ENCODE measurements at regions not wholly inside any gene's neighbourhood (a gene's known extent, or its start where the extent isn't known, plus 50 kb on each side); places are given as distances from the start of the nearest gene placed in this dataset.
"Not testable (repeated sequence)": the region's sequence is repeated elsewhere in the genome, so short reads cannot be mapped to it uniquely, and the experiment has no call there.

DNA sequence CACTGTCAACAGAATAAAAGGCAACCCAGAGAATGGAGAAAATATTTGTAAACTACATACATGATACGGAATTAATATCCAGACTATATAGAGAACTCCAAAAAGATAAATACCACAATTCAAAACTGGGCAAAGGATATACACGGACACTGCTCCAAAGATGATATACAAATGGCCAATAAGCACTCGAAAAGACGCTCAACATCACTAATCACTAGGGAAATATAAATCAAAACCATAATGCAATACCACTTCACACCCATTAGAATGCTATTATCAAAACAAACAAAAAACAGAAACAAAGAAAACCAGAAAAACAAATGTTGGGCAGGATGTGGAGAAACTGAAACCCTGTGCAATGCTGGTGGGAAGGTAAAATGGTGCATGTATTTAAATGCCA is 1764.6 kb upstream of the DEFB115 start:
- H3K27ac ChIP-seq (ENCODE audit: low read depth, low read length); H3K9me3 ChIP-seq (ENCODE audit: control insufficient read depth in 1 of 2, low read length in 2 of 2); H3K27me3 ChIP-seq (ENCODE audit: insufficient read depth, low read length); intact Hi-C loops (cut with micrococcal nuclease); H3K27me3 Mint-ChIP-seq; H3K4me1 Mint-ChIP-seq; POLR2A ChIA-PET (ENCODE audit: partially characterized antibody); H3K4me3 Mint-ChIP-seq; CTCF ChIA-PET (ENCODE audit: partially characterized antibody); H3K4me3 ChIP-seq (ENCODE audit: low read length in 2 of 2); H3K4me1 ChIP-seq (ENCODE audit: insufficient read depth, low read length); DNase-seq; H3K36me3 Mint-ChIP-seq; H3K36me3 ChIP-seq (ENCODE audit: insufficient read depth, low read length); H3K27ac Mint-ChIP-seq: not testable (repeated sequence)
- H3K9me3 Mint-ChIP-seq: peaks cover 0 to 21% (median 5%) of the 10 kb centered on the region in 8 donors

DNA sequence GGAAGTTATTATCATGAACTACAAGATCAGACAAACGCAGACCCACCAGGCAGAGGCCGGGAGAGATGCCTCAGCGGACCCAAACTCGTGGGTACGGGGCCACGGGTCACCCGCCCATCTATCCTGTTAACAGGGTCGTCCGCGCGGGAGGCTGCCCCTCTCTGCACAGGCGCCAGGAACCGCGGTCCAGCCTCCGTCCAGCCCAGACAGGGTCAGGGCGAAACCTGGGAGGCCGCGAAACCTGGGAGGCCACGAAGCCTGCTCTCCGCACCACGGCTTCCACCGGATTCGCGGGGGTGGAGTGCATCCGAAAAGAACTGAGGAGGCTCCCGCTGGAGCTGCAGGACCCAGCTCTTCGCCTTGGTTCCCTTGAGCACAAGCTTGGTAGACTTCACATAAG is 1760.7 kb upstream of the DEFB115 start:
- H3K4me3 ChIP-seq (ENCODE audit: low read length in 2 of 2); H3K36me3 Mint-ChIP-seq; intact Hi-C loops (cut with micrococcal nuclease): not testable (repeated sequence)

DNA sequence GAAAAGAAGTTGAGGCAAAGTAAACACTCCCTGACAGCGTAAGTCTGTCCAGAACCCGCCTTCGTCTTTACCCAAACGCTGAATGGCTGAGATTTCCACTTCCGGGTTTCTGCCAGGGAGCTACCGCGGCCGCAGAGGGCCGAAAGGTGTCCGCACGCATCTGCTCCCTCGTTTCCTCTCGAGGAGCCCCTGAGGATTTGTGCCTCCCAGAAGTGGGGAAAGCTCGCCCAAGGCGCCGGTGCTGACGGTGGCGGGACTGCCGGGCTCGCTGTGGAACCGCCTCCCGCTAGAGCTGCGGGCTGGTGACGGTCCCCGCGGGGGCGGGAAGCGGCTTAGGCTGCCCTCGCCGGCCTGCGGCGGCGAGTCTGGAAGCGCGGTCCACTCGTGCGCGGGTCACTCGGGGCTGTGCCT is 1760.2 kb upstream of the DEFB115 start:
- Histone ChIP-seq H3K36me3 (ENCODE audit: insufficient read depth, low read length) (no peaks in the 10 kb centered on the region), H3K4me3 (ENCODE audit: low read length in 2 of 2) (no peak overlapping the region), H3K4me1 (ENCODE audit: insufficient read depth, low read length) (no peaks in the 10 kb centered on the region), H3K27ac (ENCODE audit: low read depth, low read length) (no peak overlapping the region), H3K27me3 (ENCODE audit: insufficient read depth, low read length) (no peaks in the 10 kb centered on the region), H3K9me3 (ENCODE audit: control insufficient read depth in 1 of 2, low read length in 2 of 2) (no peaks in the 10 kb centered on the region)
- Mint-ChIP-seq H3K27me3 (peaks cover 0 to 3% of the 10 kb centered on the region in 2 donors), H3K36me3 (no peaks in the 10 kb centered on the region), H3K4me3 (peak overlapping the region in 1 of 8 donors; percentile 56), H3K4me1 (no peaks in the 10 kb centered on the region), H3K9me3 (peaks cover 2 to 25% (median 8%) of the 10 kb centered on the region in 8 donors), H3K27ac (peak overlapping the region in 1 of 7 donors; percentile 70)
- POLR2A ChIA-PET (ENCODE audit: partially characterized antibody): no interaction called here
- intact Hi-C loops (cut with micrococcal nuclease): no loop called here
- peak in 2 of 5 donors; percentile 12 to 49 for DNase-seq
- CTCF ChIA-PET (ENCODE audit: partially characterized antibody): no interaction called here

More for the DNA sequence above, 1760.7 kb upstream of the DEFB115 start:
- POLR2A ChIA-PET (ENCODE audit: partially characterized antibody); H3K9me3 ChIP-seq (ENCODE audit: control insufficient read depth in 1 of 2, low read length in 2 of 2); H3K27ac ChIP-seq (ENCODE audit: low read depth, low read length); DNase-seq; H3K27me3 ChIP-seq (ENCODE audit: insufficient read depth, low read length); H3K4me1 Mint-ChIP-seq; H3K36me3 ChIP-seq (ENCODE audit: insufficient read depth, low read length); H3K27me3 Mint-ChIP-seq; H3K4me1 ChIP-seq (ENCODE audit: insufficient read depth, low read length); CTCF ChIA-PET (ENCODE audit: partially characterized antibody): not testable (repeated sequence)
- Mint-ChIP-seq H3K9me3 (peaks cover 2 to 25% (median 8%) of the 10 kb centered on the region in 8 donors), H3K4me3 (peak overlapping the region in 1 of 8 donors; percentile 56), H3K27ac (peak overlapping the region in 1 of 7 donors; percentile 70)

DNA sequence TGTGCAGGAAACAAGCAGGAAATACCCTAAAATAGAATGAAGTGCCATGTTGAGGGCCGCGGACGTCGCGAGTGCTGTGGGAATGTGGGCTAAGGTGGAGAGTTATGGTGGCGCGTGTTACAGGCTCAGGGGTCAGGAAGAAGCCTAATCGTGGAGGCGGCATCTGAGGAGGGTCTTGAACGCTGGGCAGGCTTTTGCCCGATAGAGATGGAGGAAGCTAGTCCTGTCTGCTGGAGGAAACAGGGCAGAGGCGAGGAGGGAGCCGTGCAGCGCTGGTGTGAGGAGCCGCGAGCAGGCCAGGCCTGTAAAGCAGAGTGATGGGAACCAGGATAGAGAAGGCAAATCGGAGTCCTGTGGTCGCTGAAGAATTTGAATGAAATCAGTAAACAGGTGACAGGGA is 1759.8 kb upstream of the DEFB115 start:
- CTCF ChIA-PET (ENCODE audit: partially characterized antibody); H3K4me3 ChIP-seq (ENCODE audit: low read length in 2 of 2); H3K27me3 Mint-ChIP-seq; POLR2A ChIA-PET (ENCODE audit: partially characterized antibody); H3K36me3 ChIP-seq (ENCODE audit: insufficient read depth, low read length); H3K9me3 ChIP-seq (ENCODE audit: control insufficient read depth in 1 of 2, low read length in 2 of 2); H3K27ac Mint-ChIP-seq; H3K4me1 ChIP-seq (ENCODE audit: insufficient read depth, low read length); H3K27ac ChIP-seq (ENCODE audit: low read depth, low read length); intact Hi-C loops (cut with micrococcal nuclease); H3K27me3 ChIP-seq (ENCODE audit: insufficient read depth, low read length); H3K36me3 Mint-ChIP-seq; H3K4me3 Mint-ChIP-seq; H3K4me1 Mint-ChIP-seq: not testable (repeated sequence)
- H3K9me3 Mint-ChIP-seq: peaks cover 2 to 23% (median 8%) of the 10 kb centered on the region in 8 donors
- DNase-seq: peak in 2 of 5 donors; percentile 8 to 41

DNA sequence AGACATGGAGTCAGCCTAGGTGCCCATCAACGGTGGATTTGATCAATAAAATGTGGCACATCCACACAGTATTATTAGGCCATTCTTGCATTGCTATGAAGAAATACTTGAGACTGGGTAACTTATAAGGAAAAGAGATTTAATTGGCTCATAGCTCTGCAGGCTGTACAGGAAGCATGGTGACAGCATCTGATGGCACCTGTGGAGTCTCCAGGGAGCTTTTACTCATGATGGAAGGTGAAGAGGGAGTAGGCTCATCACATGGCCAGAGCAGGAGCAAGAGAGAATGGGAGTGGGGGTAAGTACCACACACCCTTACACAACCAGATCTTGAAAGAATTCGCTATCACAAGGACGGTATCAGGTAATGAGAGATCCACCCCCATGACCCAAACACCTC is 1756.7 kb upstream of the DEFB115 start:
- H3K36me3 Mint-ChIP-seq: not testable (repeated sequence)

DNA sequence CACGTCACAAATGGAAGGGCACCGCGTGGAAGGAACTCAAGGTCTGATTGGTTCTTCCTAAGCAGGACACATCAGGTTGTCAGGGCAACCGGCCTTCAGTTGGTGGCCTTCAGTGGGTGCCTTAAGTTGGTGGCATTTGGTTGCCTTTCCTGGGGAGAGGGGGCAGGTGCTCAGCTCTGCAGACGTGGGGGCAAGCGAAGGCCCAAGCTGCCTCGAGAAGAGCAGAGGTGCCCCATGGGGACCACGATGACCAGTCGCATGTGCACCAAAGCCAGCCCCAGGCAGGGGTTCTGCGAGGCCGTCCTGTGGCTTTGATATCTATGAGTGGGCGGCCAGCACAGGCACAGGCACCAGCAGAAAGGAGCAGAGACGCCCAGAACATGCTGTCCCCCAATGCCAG is 1742.8 kb upstream of the DEFB115 start:
- POLR2A ChIA-PET (ENCODE audit: partially characterized antibody); H3K27me3 Mint-ChIP-seq; H3K27me3 ChIP-seq (ENCODE audit: insufficient read depth, low read length); H3K4me3 Mint-ChIP-seq; H3K36me3 ChIP-seq (ENCODE audit: insufficient read depth, low read length); H3K4me3 ChIP-seq (ENCODE audit: low read length in 2 of 2); intact Hi-C loops (cut with micrococcal nuclease); H3K9me3 ChIP-seq (ENCODE audit: control insufficient read depth in 1 of 2, low read length in 2 of 2); H3K36me3 Mint-ChIP-seq; CTCF ChIA-PET (ENCODE audit: partially characterized antibody); H3K27ac ChIP-seq (ENCODE audit: low read depth, low read length); H3K27ac Mint-ChIP-seq; H3K4me1 ChIP-seq (ENCODE audit: insufficient read depth, low read length); H3K4me1 Mint-ChIP-seq: not testable (repeated sequence)
- peaks cover 0 to 39% (median 26%) of the 10 kb centered on the region in 8 donors for H3K9me3 Mint-ChIP-seq
- DNase-seq: peak in 1 of 5 donors; percentile 36

More for the DNA sequence above, 1756.7 kb upstream of the DEFB115 start:
- H3K9me3 Mint-ChIP-seq; H3K27me3 Mint-ChIP-seq; H3K36me3 ChIP-seq (ENCODE audit: insufficient read depth, low read length); H3K27me3 ChIP-seq (ENCODE audit: insufficient read depth, low read length); DNase-seq; H3K27ac ChIP-seq (ENCODE audit: low read depth, low read length); H3K9me3 ChIP-seq (ENCODE audit: control insufficient read depth in 1 of 2, low read length in 2 of 2); POLR2A ChIA-PET (ENCODE audit: partially characterized antibody); H3K4me1 ChIP-seq (ENCODE audit: insufficient read depth, low read length); H3K4me1 Mint-ChIP-seq; H3K4me3 Mint-ChIP-seq; CTCF ChIA-PET (ENCODE audit: partially characterized antibody); H3K27ac Mint-ChIP-seq; H3K4me3 ChIP-seq (ENCODE audit: low read length in 2 of 2); intact Hi-C loops (cut with micrococcal nuclease): not testable (repeated sequence)

DNA sequence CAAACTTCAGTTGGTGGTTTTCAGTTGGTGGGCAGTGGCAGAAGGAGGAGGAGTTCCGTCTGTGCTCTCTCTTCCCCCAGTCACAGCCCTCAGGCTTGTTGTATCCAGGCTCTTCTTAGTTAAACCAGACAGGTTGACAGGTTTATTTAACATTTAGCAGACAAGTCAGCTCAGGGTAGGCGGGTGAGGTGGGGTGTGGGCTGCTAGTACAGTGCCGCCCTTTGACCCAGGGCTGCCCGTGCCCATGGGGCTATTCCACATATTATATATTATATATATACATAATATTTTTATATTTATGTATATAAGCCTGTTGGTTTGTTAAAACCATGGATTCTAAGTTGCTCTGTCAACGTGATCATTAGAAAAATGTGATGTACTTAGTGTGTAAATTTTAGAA is 1740.6 kb upstream of the DEFB115 start:
- H3K36me3 Mint-ChIP-seq; POLR2A ChIA-PET (ENCODE audit: partially characterized antibody); H3K27ac ChIP-seq (ENCODE audit: low read depth, low read length); H3K27ac Mint-ChIP-seq; intact Hi-C loops (cut with micrococcal nuclease); H3K9me3 ChIP-seq (ENCODE audit: control insufficient read depth in 1 of 2, low read length in 2 of 2); H3K4me1 ChIP-seq (ENCODE audit: insufficient read depth, low read length); CTCF ChIA-PET (ENCODE audit: partially characterized antibody); H3K4me3 ChIP-seq (ENCODE audit: low read length in 2 of 2); H3K4me1 Mint-ChIP-seq; H3K36me3 ChIP-seq (ENCODE audit: insufficient read depth, low read length); H3K27me3 ChIP-seq (ENCODE audit: insufficient read depth, low read length); H3K4me3 Mint-ChIP-seq; H3K27me3 Mint-ChIP-seq; DNase-seq: not testable (repeated sequence)
- peaks cover 2 to 50% (median 24%) of the 10 kb centered on the region in 8 donors for H3K9me3 Mint-ChIP-seq

DNA sequence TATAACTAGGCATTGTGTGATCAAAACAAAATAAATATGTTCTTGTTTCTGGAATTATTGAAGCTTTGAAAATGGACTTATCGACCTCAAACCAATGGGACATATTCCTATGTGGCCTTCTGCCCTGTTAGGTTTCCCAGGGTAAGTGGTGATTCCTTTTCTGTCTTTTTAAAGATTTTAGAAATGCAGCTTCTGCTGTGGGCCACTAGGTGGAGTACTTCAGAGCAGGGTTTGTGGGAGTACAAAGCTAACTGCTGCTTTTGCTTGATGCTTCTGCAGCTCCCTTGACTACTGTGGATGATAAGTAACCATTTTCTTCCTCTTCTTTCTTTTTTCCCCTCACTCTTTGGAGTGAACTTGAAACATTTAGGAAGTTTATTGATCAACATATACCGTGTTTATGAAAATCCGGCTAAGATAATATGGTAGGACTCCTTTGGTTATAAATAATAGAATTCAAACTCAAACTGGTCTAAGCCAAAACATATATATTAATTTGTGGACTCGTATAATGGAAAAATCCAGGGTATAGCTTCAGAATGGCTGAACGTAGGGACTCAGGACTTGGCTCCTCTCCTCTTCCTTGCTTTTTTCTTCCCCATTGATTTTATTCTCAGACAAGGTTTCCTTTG is 1737.7 kb upstream of the DEFB115 start:
- H3K4me1 ChIP-seq (ENCODE audit: insufficient read depth, low read length); POLR2A ChIA-PET (ENCODE audit: partially characterized antibody); H3K27ac ChIP-seq (ENCODE audit: low read depth, low read length); intact Hi-C loops (cut with micrococcal nuclease); H3K4me3 Mint-ChIP-seq; CTCF ChIA-PET (ENCODE audit: partially characterized antibody); DNase-seq; H3K27me3 ChIP-seq (ENCODE audit: insufficient read depth, low read length); H3K4me3 ChIP-seq (ENCODE audit: low read length in 2 of 2); H3K36me3 Mint-ChIP-seq; H3K27ac Mint-ChIP-seq; H3K36me3 ChIP-seq (ENCODE audit: insufficient read depth, low read length); H3K4me1 Mint-ChIP-seq; H3K9me3 ChIP-seq (ENCODE audit: control insufficient read depth in 1 of 2, low read length in 2 of 2); H3K27me3 Mint-ChIP-seq: not testable (repeated sequence)
- peaks cover 2 to 35% (median 11%) of the 10 kb centered on the region in 8 donors for H3K9me3 Mint-ChIP-seq
